ENCODE measurements at regions not wholly inside any gene's neighbourhood (a gene's known extent, or its start where the extent isn't known, plus 50 kb on each side); places are given as distances from the start of the nearest gene placed in this dataset.

GRCh38 chr6:141164042-141164743 is 968.5 kb upstream of the GJE1 start:
- DNase-seq (ENCODE audit: low spot score), result no peak

- no peak for DNase-seq (ENCODE audit: low spot score)
Observed at GRCh38 chr6:141163107-141163506, 969.6 kb upstream of the GJE1 start.

DNA sequence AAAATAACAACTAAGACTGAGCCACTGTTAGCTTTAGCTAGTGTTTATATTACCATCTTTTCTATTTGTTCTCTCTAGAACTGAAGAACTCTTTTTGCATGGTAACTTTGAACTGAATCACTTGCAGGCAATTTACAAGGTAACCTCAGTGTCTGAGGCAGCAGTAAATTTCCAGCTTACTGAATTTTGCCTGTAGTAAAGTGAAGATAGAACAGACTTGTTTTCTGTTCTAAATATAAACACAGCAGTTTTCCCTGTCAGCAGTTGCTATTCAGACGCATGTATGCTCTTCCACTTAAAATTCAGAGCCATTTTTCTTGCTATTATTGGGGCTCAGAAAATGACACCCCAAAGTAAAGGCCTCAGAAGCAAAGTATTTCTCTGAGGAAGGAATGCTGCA is 974.0 kb upstream of the GJE1 start:
- no peak for DNase-seq (ENCODE audit: low spot score)

- DNase-seq (ENCODE audit: low spot score), result no peak
Observed at GRCh38 chr6:141153563-141153962, 979.2 kb upstream of the GJE1 start.

DNA sequence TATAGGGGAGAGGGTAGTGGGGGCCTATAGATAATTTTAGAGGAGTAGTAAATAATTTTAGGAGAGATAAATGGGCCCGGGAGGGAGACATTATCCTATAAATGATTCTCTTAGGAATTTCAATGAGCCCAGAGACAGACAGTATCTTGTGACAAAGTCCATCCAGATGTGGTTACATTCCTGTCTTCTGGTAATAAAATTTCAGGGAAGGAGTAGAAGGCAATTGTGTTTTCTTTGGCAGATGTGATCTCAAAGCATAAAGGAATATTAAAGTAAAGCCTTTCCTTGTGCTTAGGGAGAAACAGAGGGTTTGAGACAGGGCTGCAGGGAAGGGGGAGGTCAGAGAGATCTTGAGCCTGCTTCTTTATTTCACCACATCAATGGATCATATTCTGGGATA is 979.8 kb upstream of the GJE1 start:
- DNase-seq (ENCODE audit: low spot score), result no peak

- no peak for DNase-seq (ENCODE audit: low spot score)
Observed at GRCh38 chr6:141151710-141152417, 980.9 kb upstream of the GJE1 start.

DNA sequence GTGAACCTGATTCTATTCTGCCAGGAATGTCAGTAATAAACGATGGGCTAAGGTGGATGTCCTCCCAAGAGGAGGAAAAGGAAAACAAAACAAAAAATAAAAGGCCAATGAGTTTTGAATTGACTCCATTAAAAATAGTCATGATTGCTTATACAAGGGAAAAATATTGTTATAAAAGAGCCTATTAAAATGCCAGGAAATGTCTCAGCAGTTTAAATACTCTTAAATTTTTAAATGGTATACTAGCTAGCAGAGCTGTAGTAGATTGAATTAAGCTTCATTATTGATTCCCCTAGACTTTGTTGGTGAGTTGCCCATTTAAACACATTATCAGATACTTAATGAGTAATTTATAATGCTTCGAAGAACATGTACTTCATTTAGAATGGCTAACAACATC is 990.9 kb upstream of the GJE1 start:
- DNase-seq (ENCODE audit: low spot score), result no peak

GRCh38 chr6:141140905-141141304 is 991.8 kb upstream of the GJE1 start:
- no peak for DNase-seq (ENCODE audit: low spot score)

DNA sequence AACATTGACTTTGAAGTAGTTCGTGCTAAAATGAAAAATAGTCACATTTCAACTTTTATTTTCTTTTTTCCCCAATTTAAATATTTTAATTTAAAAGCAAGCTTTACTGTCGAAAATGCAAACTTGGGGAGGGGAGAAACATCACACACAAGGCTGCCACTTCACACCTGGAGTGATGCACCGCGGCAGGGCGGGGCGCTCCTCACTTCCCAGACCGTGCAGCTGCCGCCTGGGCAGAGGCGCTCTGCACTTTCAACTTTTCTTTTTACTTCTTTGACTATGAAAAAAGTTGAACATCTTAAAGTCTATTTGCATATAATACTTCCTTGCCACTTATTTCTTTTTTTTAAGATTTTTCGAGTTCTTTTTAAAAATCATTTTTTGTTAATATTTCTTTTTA is 993.3 kb upstream of the GJE1 start:
- no peak for DNase-seq (ENCODE audit: low spot score)

- no peak for DNase-seq (ENCODE audit: low spot score)
Observed at GRCh38 chr6:141134723-141135122, 998.0 kb upstream of the GJE1 start.

DNA sequence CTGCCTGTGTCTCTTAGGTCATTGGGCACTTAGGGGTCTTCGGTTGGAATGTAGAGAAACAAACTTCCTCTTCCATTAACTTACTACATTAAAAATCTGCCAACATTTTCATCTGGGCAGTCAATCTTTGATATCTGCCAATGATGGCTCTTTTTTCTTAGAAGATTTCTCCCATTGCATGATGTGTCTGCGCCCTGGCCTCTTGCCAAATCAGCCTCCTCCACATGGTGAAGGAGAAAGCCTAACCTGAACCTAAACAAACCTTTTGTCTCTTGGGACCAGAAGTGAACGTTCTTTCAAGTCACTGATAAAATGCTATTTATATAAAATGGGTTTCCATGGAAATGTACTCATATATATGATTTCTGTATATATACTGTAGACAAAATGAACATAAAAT is 998.9 kb upstream of the GJE1 start:
- no peak for DNase-seq (ENCODE audit: low spot score)

GRCh38 chr6:141133346-141133745 is 999.4 kb upstream of the GJE1 start:
- no peak for DNase-seq (ENCODE audit: low spot score)

DNA sequence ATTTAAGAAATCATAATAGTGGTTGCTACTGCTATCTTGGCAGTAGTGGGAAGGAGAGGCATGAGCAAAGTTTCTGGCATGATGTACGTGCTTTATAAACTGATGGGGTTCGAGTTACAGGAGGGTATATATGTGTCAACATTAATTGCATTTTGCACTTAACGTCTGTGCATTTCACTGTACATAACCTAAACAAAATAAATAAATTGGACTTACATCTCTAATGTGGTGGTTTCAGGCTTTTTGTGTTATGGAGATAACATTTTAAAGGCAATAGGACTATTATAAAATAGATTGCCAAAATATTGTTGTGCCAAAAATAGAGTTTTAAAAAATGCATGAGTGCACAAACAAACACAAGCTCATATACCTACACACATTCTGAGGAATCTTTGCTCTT is 1001.1 kb upstream of the GJE1 start:
- no peak for DNase-seq (ENCODE audit: low spot score)

GRCh38 chr6:141123497-141123896 is 1009.2 kb upstream of the GJE1 start:
- no peak for DNase-seq (ENCODE audit: low spot score)

GRCh38 chr6:141123049-141123448 is 1009.7 kb upstream of the GJE1 start:
- no peak for DNase-seq (ENCODE audit: low spot score)

DNA sequence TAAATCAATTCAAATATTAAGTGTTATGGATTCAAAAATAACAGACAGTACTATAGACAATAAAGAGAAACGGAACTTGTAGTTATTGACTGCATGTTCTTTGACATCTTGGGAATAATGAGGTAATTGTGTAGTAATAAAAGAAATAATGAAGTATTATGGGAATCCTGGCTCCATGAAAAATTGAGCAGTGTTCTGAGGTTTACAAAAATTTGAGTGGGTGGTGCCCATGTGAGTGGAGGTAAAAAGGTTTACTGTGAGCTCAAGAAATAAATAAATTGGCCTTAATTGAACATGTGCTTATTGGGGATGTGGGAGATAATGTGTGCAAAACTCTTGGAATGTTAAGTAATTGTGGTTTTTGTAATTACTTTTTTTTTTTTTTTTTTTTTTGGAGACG is 1013.7 kb upstream of the GJE1 start:
- no peak for DNase-seq (ENCODE audit: low spot score)

DNA sequence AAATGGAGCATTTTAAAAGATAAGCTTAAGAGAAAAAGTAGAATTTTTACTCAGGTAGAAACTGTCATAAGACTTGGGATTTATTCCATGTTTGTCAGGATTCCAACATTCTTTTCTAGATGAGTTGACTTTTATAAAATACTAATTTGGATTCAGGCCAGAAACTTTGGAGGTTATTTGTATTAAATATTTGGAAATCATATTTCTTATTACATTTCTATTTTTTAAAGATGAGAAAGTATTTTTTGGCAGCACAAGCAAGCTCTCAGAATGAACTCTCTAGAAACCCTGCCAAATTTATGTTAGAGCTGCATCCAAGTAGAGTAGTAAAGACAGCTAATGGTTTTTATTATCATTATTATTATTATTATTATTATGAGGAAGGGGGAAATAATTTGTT is 1014.9 kb upstream of the GJE1 start:
- no peak for DNase-seq (ENCODE audit: low spot score)

GRCh38 chr6:141110481-141110880 is 1022.2 kb upstream of the GJE1 start:
- peak; percentile 93 for DNase-seq (ENCODE audit: low spot score)

GRCh38 chr6:141107591-141108160 is 1025.0 kb upstream of the GJE1 start:
- DNase-seq (ENCODE audit: low spot score), result peak; percentile 99

DNA sequence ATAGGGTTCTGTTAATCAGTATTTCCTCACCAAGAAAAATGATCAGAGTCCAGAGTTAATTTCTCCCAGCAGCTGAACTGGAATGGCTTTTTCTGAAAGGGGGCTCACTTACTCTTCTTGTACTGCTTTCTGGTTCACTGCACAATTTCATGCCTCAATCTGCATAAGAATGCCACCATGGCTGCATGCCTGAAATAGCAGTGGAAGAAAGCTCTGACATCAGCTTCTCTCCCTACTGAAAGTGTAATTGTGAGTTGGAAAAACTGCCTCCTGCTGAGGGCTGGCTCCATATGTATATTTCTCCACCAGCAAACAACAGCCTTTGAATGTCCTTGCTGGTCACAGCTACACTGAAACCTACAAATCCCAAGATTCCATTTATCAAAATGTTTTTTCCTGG is 1027.2 kb upstream of the GJE1 start:
- DNase-seq (ENCODE audit: low spot score), result no peak

- peak; percentile 55 for DNase-seq (ENCODE audit: low spot score)
Observed at GRCh38 chr6:141103246-141103645, 1029.5 kb upstream of the GJE1 start.

- DNase-seq (ENCODE audit: low spot score), result no peak
Observed at GRCh38 chr6:141097471-141097870, 1035.3 kb upstream of the GJE1 start.

DNA sequence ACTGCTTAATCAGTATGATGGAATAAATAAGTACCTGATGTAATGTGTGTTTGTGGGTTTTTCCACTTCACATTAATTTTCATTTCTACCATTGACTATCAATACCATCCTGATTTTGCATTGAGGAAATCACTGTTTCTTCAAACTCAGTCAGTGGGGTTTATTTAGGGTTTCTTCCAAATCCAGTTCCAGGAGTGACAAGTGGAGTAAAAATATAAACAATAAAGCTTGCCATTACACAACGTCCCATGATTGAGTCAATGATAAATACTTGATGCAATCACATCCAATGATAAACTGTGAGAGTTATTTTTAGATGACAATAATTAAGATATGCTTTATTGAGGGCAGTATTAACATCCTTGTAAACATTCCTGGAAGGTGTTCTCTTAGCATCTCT is 1037.4 kb upstream of the GJE1 start:
- no peak for DNase-seq (ENCODE audit: low spot score)

GRCh38 chr6:141088171-141088570 is 1044.6 kb upstream of the GJE1 start:
- no peak for DNase-seq (ENCODE audit: low spot score)

All from kidney capillary endothelial cell (primary cell).